GM12873 (cell line): ENCODE measurements at regions not wholly inside any gene's neighbourhood (a gene's known extent, or its start where the extent isn't known, plus 50 kb on each side); places are given as distances from the start of the nearest gene placed in this dataset.

Source experiments
- TF ChIP-seq, protein P1 (sequence below): IDR thresholded peaks from 2 replicates; pipeline ENCODE4 v1.5.1; 2012; ENCODE audit warnings: low read depth, mild to moderate bottlenecking, moderate library complexity, low read length, control low read depth; ENCODE audit not compliant: insufficient read depth; ENCODE audit errors: missing control alignments

DNA sequence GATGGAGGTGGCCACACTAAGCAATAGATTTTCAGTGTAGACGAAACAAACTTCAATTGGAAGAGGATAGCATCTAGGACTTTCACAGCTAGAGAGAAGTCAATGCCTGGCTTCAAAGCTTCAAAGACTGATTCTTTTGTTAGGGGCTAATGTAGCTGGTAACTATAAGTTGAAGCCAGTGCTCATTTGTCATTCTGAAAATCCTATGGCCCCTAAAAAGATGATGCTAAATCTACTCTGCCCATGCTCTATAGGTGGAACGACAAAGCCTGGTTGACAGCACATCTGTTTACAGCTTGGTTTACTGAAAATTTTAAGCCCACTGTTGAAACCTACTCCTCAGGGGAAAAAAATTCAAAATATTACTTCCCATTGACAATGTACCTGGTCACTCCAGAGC, 226.7 kb downstream of the BCAS1 start:
- TF ChIP-seq, protein P1, sequence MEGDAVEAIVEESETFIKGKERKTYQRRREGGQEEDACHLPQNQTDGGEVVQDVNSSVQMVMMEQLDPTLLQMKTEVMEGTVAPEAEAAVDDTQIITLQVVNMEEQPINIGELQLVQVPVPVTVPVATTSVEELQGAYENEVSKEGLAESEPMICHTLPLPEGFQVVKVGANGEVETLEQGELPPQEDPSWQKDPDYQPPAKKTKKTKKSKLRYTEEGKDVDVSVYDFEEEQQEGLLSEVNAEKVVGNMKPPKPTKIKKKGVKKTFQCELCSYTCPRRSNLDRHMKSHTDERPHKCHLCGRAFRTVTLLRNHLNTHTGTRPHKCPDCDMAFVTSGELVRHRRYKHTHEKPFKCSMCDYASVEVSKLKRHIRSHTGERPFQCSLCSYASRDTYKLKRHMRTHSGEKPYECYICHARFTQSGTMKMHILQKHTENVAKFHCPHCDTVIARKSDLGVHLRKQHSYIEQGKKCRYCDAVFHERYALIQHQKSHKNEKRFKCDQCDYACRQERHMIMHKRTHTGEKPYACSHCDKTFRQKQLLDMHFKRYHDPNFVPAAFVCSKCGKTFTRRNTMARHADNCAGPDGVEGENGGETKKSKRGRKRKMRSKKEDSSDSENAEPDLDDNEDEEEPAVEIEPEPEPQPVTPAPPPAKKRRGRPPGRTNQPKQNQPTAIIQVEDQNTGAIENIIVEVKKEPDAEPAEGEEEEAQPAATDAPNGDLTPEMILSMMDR = no peak

DNA sequence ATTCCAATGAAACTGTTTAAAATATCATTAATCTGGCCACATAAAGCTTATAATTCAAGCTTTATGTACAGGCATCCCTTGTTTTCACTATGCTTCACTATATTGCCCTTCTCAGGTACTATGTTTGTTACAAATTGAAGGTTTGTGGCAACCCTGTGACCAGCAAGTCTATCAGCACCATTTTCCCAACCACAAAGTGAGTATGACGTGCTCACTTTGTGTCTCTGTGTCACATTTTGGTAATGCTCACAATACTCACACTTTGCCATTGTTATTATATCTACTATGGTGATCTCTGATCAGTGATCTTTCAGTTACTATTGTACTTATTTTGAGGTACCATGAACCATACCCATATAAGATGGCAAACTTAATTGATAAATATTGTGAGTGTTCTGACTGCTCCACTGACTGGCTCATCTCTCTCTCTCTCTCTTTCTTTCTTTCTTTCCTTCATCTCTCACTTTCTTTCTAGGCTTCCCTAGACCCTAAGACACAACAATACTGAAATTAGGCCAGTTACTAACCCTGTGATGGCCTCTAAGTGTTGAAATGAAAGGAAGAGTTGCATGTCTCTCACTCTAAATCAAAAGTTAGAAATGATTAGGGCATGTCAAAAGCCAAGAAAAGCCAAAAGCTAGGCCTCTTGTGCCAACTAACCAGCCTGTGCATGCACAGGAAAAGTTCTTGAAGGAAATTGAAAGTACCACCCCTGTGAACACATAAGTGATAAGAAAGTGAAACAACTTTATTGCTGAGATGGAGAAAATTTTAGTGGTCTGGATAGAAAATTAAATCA, 227.9 kb downstream of the BCAS1 start:
- TF ChIP-seq, protein P1 = no peak

DNA sequence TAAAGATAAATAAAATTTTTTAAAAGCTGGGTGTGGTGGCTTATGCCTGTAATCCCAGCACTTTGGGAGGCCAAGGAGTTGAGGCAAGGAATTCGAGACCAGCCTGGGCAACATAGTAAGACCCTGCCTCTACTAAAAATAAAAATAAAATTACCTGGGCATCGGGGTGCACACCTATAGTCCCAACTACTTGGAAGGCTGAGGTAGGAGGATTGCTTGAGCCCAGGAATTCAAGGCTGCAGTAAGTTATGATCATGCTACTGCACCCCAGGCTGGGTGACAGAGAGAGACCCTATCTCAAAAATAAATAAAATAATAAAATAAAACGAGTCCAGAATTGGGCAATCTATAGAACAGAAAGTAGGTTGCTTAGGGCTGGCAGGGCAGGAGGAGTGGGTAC, 228.7 kb downstream of the BCAS1 start:
- TF ChIP-seq, protein P1 = no peak

DNA sequence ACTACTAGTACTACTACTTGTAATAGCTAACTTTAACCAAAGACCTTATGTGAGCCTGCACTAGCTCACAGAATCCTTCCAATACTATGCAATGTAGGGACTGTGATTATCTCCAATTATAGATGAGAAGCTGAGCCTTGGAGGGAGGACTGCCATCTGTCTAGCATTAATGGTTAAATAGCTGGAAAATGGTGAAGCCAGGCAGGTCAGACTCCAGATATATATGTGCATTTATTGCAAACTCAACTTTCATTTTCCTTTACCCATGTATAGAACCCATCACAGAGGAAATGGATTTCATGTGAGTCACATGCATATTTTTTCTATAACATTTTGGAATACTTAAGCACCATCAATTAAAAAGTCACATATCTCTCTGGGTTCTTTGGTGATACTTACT, 229.9 kb downstream of the BCAS1 start:
- TF ChIP-seq, protein P1 = no peak

DNA sequence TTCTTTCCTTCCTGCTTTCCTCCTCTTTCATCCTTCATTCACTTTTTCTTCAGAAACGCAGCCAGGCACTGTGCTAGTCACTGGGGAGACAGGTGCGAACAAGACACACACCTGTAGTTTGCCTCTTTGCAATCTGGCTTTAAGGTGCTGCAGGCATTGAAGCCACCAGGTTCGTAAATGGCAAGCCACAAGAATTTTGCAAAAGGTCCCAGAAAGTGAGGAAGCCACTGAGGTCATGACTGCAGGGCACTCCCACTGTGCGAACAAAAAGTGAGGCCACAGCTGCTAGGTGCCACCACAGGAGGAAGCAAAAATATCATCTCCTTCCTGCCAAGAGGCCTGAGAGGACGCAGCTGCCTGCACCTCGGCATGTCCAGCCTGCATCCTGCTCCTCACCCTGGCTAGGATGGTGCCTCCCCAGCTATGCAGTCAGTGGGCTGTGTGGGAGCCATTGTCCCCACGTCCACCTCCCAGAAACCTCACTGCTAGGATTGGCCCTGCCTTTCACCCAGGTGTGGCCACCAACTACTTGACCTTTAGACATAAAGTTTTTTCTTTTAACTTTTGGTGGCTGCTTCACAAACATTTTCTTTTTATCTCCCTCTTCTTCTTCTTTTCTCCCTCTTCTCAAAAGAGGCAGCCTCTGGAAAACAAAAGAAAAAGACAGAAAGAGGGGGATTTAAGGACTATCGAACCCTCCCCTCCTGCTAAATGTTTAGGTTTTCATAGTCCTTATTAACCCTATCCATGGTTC, 230.8 kb downstream of the BCAS1 start:
- TF ChIP-seq, protein P1 = no peak

DNA sequence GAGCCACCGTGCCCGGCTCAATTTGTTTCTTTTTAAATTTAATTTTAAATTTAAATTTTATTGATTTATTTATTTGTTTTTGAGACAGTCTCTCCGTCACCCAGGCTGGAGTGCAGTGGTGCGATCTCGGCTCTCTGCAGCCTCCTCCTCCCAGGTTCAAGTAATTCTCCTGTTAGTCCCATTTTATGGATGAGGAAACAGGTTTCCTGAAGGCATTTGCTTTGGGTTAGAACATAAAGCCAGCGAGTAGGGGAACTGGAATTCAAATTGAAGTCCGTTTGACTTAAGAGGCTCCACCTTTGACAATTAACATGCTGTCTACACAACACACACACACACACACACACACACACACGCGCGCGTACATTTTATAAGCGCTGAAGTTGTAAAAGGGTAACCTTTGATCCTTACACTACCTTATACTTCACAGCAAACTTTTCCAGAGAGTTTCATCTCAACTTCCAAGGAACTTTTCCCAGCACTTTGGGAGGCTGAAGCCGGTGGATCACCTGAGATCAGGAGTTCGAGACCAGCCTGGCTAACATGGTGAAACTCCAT, 232.0 kb downstream of the BCAS1 start:
- TF ChIP-seq, protein P1 = no peak
